ENCODE measurements at regions not wholly inside any gene's neighbourhood (a gene's known extent, or its start where the extent isn't known, plus 50 kb on each side); places are given as distances from the start of the nearest gene placed in this dataset.

GRCh38 chr1:81233591-81233990 lies 567.1 kb upstream of the ADGRL2 start:
- TF ChIP-seq CTCF (conservative IDR thresholded peaks at IDR 0.05; ENCODE audit: low read length) (no peak), EZH2phosphoT487 (IDR thresholded peaks at IDR 0.05; ENCODE audit: borderline replicate concordance, low read depth, low read length) (no peak)
